ENCODE measurements at regions not wholly inside any gene's neighbourhood (a gene's known extent, or its start where the extent isn't known, plus 50 kb on each side); places are given as distances from the start of the nearest gene placed in this dataset.

GRCh38 chr12:127236491-127236890, 1030.5 kb upstream of the TMEM132C start:
- H3K4me1 Mint-ChIP-seq: peaks cover 6 to 9% of the 10 kb centered on the region in 2 experiments
- H3K79me2 ChIP-seq (ENCODE audit: insufficient read depth, low read length): no peaks in the 10 kb centered on the region
- no peak overlapping the region for H2BK15ac ChIP-seq (ENCODE audit: low read depth, low read length)
- no peak overlapping the region for H3K27ac Mint-ChIP-seq
- no peaks in the 10 kb centered on the region for H4K20me1 ChIP-seq (ENCODE audit: control insufficient read depth, insufficient read depth, insufficient read length)
- no peak overlapping the region for H3T11ph ChIP-seq (ENCODE audit: low read length)
- H3K23me2 ChIP-seq (ENCODE audit: insufficient read length, low read depth, low read length, poor library complexity, severe bottlenecking): no peaks in the 10 kb centered on the region
- no peak for TF ChIP-seq CTCF (conservative IDR thresholded peaks at IDR 0.05)
- no peak overlapping the region for H3K4me2 ChIP-seq (ENCODE audit: insufficient read depth, insufficient read length, low read length)
- no peak overlapping the region for H2BK12ac ChIP-seq (ENCODE audit: insufficient read length, low read depth, low read length)
- H2BK120ac ChIP-seq (ENCODE audit: low read depth, low read length, poor library complexity, severe bottlenecking): no peak overlapping the region
- H4K91ac ChIP-seq (ENCODE audit: insufficient read length, low read depth, low read length): no peak overlapping the region
- no peak overlapping the region for H3K14ac ChIP-seq (ENCODE audit: insufficient read depth, low read length)
- no peak overlapping the region for H3K23ac ChIP-seq (ENCODE audit: insufficient read length, low read depth, low read length)
- H3K56ac ChIP-seq (ENCODE audit: insufficient read length, low read depth, low read length): no peak overlapping the region
- DNase-seq: no peak
- H3K9me3 Mint-ChIP-seq: peaks cover 0 to 6% of the 10 kb centered on the region in 2 experiments; a peak in 2 of 5 replicates
- no peaks in the 10 kb centered on the region for H3K79me1 ChIP-seq (ENCODE audit: insufficient read depth, low read depth, low read length, poor library complexity, severe bottlenecking)
- no peak overlapping the region for H4K5ac ChIP-seq (ENCODE audit: insufficient read length, low read depth, low read length)
- peaks cover 4% of the 10 kb centered on the region; the same call in 1 of the 2 replicates for H3K4me1 ChIP-seq (ENCODE audit: insufficient read depth, low read length)
- H3K9ac ChIP-seq (ENCODE audit: extremely low read depth, insufficient read length, low read length): no peak overlapping the region
- no peak overlapping the region for H3K4me3 Mint-ChIP-seq
- no peaks in the 10 kb centered on the region for H3K27me3 Mint-ChIP-seq (ENCODE audit: low read depth)
- H2BK20ac ChIP-seq (ENCODE audit: low read depth, low read length, poor library complexity, severe bottlenecking): no peak overlapping the region
- no peak overlapping the region for H3K4ac ChIP-seq (ENCODE audit: low read depth, low read length)
- no peak overlapping the region for H2BK5ac ChIP-seq (ENCODE audit: insufficient read length, low read length)
- no peak overlapping the region for H2AFZ ChIP-seq (ENCODE audit: low read length)
- no peak overlapping the region for H3K18ac ChIP-seq (ENCODE audit: insufficient read length, low read depth, low read length)
- H3K27ac ChIP-seq (ENCODE audit: insufficient read length, low read depth, low read length): no peak overlapping the region
- WGBS (ENCODE audit: extremely low coverage, insufficient read length, low lambda C conversion rate): no CpG with 5 or more reads among the region's 4 CpGs
- H3K36me3 Mint-ChIP-seq (ENCODE audit: insufficient read depth in 1 of 3, low read depth in 3 of 3): no peaks in the 10 kb centered on the region
- no peak overlapping the region for H4K8ac ChIP-seq (replicated peaks; ENCODE audit: insufficient read length, low read depth, low read length)
- 0 out of 2 replicates have a peak, but pooled peaks cover 2% of the 10 kb centered on the region for H3K27me3 ChIP-seq (ENCODE audit: insufficient read depth, low read length)
- H2AK5ac ChIP-seq (ENCODE audit: insufficient read length, low read length): no peak overlapping the region
- H3K9me3 ChIP-seq (ENCODE audit: control insufficient read depth, low read depth, low read length): no peaks in the 10 kb centered on the region

Measured in H9 (cell line).